ENCODE measurements at regions not wholly inside any gene's neighbourhood (a gene's known extent, or its start where the extent isn't known, plus 50 kb on each side); places are given as distances from the start of the nearest gene placed in this dataset.

GRCh38 chr12:111183094-111183493, 185.8 kb downstream of the PHETA1 start:
- TF ChIP-seq CTCF (IDR thresholded peaks at IDR 0.05; ENCODE audit: insufficient read depth, low read length, poor library complexity, severe bottlenecking): no peak
- DNase-seq (ENCODE audit: extremely low read depth, insufficient read length): no peak
- Histone ChIP-seq H3K4me3 (replicated peaks; ENCODE audit: low read depth, low read length) (no peak overlapping the region), H3K27me3 (replicated peaks; ENCODE audit: control insufficient read depth, insufficient read depth, low read length) (no peaks in the 10 kb centered on the region; the same call in none of the 2 replicates), H3K36me3 (ENCODE audit: control insufficient read depth, insufficient read depth, low read length) (no peaks in the 10 kb centered on the region)

GRCh38 chr12:111182382-111182781, 186.5 kb downstream of the PHETA1 start:
- H3K4me3 ChIP-seq (replicated peaks; ENCODE audit: low read depth, low read length): no peak overlapping the region
- no peak for TF ChIP-seq CTCF (IDR thresholded peaks at IDR 0.05; ENCODE audit: insufficient read depth, low read length, poor library complexity, severe bottlenecking)
- no peak for DNase-seq (ENCODE audit: extremely low read depth, insufficient read length)
- H3K36me3 ChIP-seq (ENCODE audit: control insufficient read depth, insufficient read depth, low read length): no peaks in the 10 kb centered on the region
- H3K27me3 ChIP-seq (replicated peaks; ENCODE audit: control insufficient read depth, insufficient read depth, low read length): no peaks in the 10 kb centered on the region; the same call in 1 of the 2 replicates

DNA sequence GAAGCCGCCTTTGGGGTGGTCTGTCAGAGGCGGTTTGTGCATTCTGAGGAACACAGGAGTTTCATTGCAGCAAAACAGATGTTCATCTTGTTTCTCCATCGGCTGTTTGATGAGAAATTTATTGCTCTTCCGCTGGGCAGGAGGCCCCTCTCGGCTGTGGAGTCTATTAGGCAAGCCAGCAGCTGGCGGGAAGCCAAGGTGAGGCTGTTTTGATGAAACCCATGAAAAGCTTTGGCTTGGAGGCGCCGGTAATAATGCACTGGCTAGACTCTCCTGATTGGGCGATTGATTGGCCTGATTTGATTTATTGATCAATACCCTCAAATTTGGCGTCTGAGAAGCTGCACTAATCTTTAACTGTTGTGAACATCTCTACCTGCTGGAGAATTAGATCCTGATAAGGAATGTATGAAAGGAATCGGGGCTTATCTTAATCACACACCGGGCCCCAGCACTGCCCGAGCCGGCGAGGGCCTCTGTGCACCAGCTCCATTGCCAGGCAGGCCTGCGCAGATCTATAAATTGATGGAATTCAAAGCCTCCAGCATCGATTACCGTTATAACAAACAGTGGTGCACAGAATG, 187.7 kb downstream of the PHETA1 start:
- TF ChIP-seq CTCF (IDR thresholded peaks at IDR 0.05; ENCODE audit: insufficient read depth, low read length, poor library complexity, severe bottlenecking): no peak
- DNase-seq (ENCODE audit: extremely low read depth, insufficient read length): no peak
- no peaks in the 10 kb centered on the region for H3K36me3 ChIP-seq (ENCODE audit: control insufficient read depth, insufficient read depth, low read length)
- no peak overlapping the region for H3K4me3 ChIP-seq (replicated peaks; ENCODE audit: low read depth, low read length)
- H3K27me3 ChIP-seq (replicated peaks; ENCODE audit: control insufficient read depth, insufficient read depth, low read length): no peaks in the 10 kb centered on the region; the same call in 1 of the 2 replicates

DNA sequence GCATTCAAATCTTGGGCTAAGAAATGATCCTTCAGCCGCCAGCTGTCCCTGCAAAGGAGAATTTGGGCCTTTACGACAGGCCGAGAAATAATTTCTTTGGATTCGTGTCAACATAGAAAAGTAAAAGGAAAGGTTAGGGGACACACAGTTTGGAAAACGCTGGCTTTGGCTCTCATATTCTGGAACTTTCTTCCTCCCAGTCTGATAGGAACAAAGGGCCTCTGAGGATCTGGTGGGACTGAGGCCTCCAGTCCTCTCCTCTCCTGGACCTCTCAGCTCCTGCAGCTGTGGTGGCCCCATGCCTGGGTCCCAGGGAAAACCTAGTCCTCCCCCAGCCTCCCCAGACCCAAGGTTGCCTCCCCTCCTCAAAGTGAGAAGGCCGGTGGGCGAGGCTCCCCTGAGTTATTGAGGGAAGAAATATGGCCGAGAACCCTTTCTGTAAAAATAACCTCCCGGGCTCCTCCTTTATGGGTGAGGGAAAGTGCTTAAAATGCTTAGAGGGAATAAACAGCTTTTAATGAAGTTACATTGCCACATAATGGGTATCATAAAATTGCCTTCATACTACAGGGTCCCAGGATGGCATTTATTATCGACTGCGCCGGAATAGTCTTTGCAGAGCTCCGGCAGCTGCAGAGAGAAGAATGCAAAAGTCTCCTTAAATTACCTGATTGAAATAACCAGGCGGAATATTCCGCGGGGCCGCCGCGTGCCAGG, 188.3 kb downstream of the PHETA1 start:
- DNase-seq (ENCODE audit: extremely low read depth, insufficient read length): no peak
- TF ChIP-seq CTCF (IDR thresholded peaks at IDR 0.05; ENCODE audit: insufficient read depth, low read length, poor library complexity, severe bottlenecking): no peak
- Histone ChIP-seq H3K36me3 (ENCODE audit: control insufficient read depth, insufficient read depth, low read length) (no peaks in the 10 kb centered on the region), H3K27me3 (replicated peaks; ENCODE audit: control insufficient read depth, insufficient read depth, low read length) (no peaks in the 10 kb centered on the region; the same call in 1 of the 2 replicates), H3K4me3 (replicated peaks; ENCODE audit: low read depth, low read length) (no peak overlapping the region)

DNA sequence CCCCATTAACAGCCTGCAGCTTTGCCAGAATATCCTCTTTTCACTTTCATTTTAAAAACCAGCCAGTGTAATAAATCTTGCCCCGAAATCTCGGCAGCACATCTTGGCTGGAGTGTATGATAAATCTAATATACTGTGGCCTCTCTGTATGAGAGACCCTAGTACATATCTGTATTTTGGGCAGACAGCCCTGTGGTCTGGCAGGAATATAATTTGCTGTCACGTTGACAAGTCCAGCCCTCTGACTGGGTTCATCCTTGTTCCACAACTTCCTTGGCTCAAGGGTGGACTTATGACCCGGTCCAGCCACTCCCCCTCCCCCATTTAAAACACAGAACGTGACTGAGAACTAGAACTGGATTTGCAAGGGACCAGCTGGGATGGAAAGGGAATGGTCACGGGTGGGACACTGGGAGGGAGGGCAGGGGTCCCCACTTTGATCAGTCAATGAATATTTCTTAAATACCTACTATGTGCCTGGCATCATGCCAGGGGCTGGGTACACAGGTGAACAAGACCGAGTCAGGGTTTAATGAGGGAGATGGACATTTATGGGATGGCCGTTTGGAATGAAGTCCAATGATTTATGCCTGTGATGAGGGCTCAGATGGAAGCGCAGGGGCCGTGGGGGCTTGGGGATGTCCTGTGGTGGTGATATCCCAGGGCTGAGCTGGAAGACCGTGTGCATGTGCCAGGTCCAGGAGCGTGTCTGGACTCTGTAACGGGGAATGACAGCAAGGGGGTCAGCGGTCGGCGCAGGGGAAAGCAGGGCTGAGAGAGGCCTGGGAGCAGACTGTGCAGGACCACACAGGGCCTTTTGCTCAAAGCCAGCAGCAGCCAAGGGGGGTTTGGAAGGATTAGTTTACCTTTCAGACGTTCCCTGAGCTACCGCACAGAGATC, 190.5 kb downstream of the PHETA1 start:
- peaks cover 1% of the 10 kb centered on the region; the same call in 1 of the 2 replicates for H3K27me3 ChIP-seq (replicated peaks; ENCODE audit: control insufficient read depth, insufficient read depth, low read length)
- DNase-seq (ENCODE audit: extremely low read depth, insufficient read length): no peak
- H3K4me3 ChIP-seq (replicated peaks; ENCODE audit: low read depth, low read length): no peak overlapping the region
- H3K36me3 ChIP-seq (ENCODE audit: control insufficient read depth, insufficient read depth, low read length): no peaks in the 10 kb centered on the region
- TF ChIP-seq CTCF (IDR thresholded peaks at IDR 0.05; ENCODE audit: insufficient read depth, low read length, poor library complexity, severe bottlenecking): no peak

All from GM06990 (cell line).